Heart right ventricle (tissue), 16 donors: ENCODE measurements at regions not wholly inside any gene's neighbourhood (a gene's known extent, or its start where the extent isn't known, plus 50 kb on each side); places are given as distances from the start of the nearest gene placed in this dataset.

ENCODE experiments used
- ATAC-seq, 8 donors: fragments of 200-7000 bp; cut with Tn5 transposase; one replicate each; pipeline ENCODE4 v1.9.1; 2020; ENCODE audit warnings: mild to moderate bottlenecking in 8 of 8, moderate library complexity in 8 of 8, moderate number of reproducible peaks in 1 of 8
- DNase-seq, 2 donors: peaks; one replicate each; pipeline ENCODE4 v3.0.0-alpha.2; 2020
- H3K27ac ChIP-seq, 10 donors: fragments of 200-600 bp; sonication (generic) in 2 of 10; one replicate each; pipeline versions ENCODE4 v1.5.0 to v1.8.0; 2020 to 2022; ENCODE audit warnings: mild to moderate bottlenecking in 3 of 10
- H3K27me3 ChIP-seq, 7 donors: fragments of 200-600 bp; one replicate each; pipeline ENCODE4 v1.8.0; 2021 to 2022; ENCODE audit warnings: mild to moderate bottlenecking in 2 of 7
- H3K36me3 ChIP-seq, 9 donors: fragments of 200-600 bp; sonication (generic) in 1 of 9; one replicate each; pipeline versions ENCODE4 v1.5.0 to v1.8.0; 2020 to 2022; ENCODE audit warnings: mild to moderate bottlenecking in 2 of 9
- H3K4me1 ChIP-seq, 9 donors: fragments of 200-600 bp; sonication (generic) in 1 of 9; one replicate each; pipeline versions ENCODE4 v1.5.0 to v1.8.0; 2020 to 2022; ENCODE audit warnings: mild to moderate bottlenecking in 4 of 9
- H3K4me3 ChIP-seq, 10 donors: fragments of 200-600 bp; sonication (generic) in 2 of 10; one replicate each; pipeline versions ENCODE4 v1.5.0 to v1.8.0; 2020 to 2022; ENCODE audit warnings: mild to moderate bottlenecking in 7 of 10, moderate library complexity in 2 of 10
- H3K9me3 ChIP-seq, 11 donors: fragments of 200-600 bp in 10 of 11; sonication (generic) in 2 of 11; one replicate each; pipeline versions ENCODE4 v1.5.0 to v1.8.0; 2013 to 2022; ENCODE audit warnings: mild to moderate bottlenecking in 2 of 11, control low read depth in 1 of 11, moderate library complexity in 1 of 11
- WGBS, 2 donors: extraction: QIAGEN DNeasy Blood & Tissue Kit; methylation state at CpG; one replicate each; pipeline ENCODE4 v1.1.7; 2013; ENCODE audit warnings: inconsistent platforms in 1 of 2; 5-methylcytosine and 5-hydroxymethylcytosine counted together
- intact Hi-C, 10 donors: fragments of 100-400 bp; cut with DNase I; formaldehyde crosslinking; loops; one replicate each; pipeline versions ENCODE4 v1.11.1 to v1.14.2; 2022
- TF ChIP-seq, protein P1 (sequence below), 9 donors: fragments of 200-600 bp; sonication (generic) in 2 of 9; IDR thresholded peaks; one replicate each; pipeline versions ENCODE4 v1.5.0 to v1.8.0; 2021 to 2022; ENCODE audit warnings: antibody characterized with exemption in 9 of 9, mild to moderate bottlenecking in 5 of 9, moderate library complexity in 1 of 9
- donor health status: Arrhythmogenic right ventricular cardiomyopathy.
- donor health status: ischemic (EF 13 %, LVEDD 7.1; RV severe dilation, severe dysfunction).
- donor health status: healthy with polysubstance abuse.
- donor health status: DM: no; HTN: yes; CAD: no.
- donor health status: DM: no; HTN: no; CAD: no.
- donor health status: ischemic (EF 25% LVEDD 6.9; RV normal size, moderate dysfunction).
- donor health status: ischemic (EF 25% LVEDD 5.7; RV mildly dilated, moderate dysfunction).
- donor health status: healthy.
- donor health status: DM: yes; HTN: yes; CAD: no.
- donor health status: Ischemic cardiomyopathy.
- donor health status: ischemic (EF 35%, LVEDD 5.7; RV mildly dilated, moderate dysfunction).
- donor health status: nonischemic (EF 11% LVEDD 7.7; RV severe dilation, severe dysfunction).
- donor health status: DM: yes; HTN: yes; CAD: no.
- donor health status: PGD.
- donor health status: ischemic (EF 29% LVEDD 5.4; RV normal size, mild dysfunction).
- donor health status: nonischemic (EF 23%, LVEDD 6.1; RV moderate dilation, normal function).

DNA sequence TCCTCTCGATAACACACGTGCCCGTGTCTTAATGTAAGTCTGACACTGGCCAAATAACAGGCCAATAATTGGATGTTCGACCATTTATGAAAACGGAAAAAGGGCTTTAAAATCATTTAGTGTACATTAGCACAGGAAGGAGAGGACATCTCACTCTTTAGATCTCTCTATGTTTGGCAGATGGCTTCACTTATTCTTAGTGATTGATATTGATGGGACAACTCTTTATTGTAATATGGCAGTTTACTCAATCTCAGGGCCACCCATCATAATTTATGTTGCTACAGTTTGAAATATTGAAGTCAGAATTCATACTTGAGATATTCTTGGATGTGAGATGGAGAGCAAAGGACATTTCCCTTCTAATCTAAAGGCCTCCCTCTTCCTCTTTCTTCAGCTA lies 430.7 kb upstream of the ARGLU1 start:
- 91 to 92% methylated on average over 5 of the region's 5 CpGs for WGBS, 2 donors
- H3K27me3 ChIP-seq: no peaks in the 10 kb centered on the region
- no peaks in the 10 kb centered on the region for H3K36me3 ChIP-seq
- no peak overlapping the region for H3K4me3 ChIP-seq
- no peak for ATAC-seq
- TF ChIP-seq, protein P1, sequence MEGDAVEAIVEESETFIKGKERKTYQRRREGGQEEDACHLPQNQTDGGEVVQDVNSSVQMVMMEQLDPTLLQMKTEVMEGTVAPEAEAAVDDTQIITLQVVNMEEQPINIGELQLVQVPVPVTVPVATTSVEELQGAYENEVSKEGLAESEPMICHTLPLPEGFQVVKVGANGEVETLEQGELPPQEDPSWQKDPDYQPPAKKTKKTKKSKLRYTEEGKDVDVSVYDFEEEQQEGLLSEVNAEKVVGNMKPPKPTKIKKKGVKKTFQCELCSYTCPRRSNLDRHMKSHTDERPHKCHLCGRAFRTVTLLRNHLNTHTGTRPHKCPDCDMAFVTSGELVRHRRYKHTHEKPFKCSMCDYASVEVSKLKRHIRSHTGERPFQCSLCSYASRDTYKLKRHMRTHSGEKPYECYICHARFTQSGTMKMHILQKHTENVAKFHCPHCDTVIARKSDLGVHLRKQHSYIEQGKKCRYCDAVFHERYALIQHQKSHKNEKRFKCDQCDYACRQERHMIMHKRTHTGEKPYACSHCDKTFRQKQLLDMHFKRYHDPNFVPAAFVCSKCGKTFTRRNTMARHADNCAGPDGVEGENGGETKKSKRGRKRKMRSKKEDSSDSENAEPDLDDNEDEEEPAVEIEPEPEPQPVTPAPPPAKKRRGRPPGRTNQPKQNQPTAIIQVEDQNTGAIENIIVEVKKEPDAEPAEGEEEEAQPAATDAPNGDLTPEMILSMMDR (IDR thresholded peaks at IDR 0.05): no peak
- H3K4me1 ChIP-seq: no peaks in the 10 kb centered on the region
- intact Hi-C loops: no loop called here
- DNase-seq: no peak
- H3K27ac ChIP-seq: no peak overlapping the region
- H3K9me3 ChIP-seq: no peaks in the 10 kb centered on the region

DNA sequence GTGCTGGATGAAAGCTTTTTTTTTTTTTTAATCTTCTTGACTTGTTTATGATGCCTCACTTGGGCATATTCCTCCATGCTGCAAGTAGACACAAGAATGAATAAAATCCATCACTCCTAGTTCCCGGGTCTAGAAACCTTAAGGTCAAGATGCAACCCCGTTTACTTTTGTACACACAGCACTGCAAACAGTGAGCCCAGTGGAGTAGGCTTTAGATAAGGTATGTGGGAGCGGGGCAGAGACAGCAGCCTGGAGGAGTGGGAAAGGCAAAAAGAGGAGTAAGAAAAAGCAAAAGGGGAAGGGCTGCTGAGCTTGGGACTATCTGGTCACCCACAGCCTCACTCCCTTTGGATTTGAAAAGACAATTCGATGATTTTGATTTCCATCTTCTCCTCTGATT lies 429.8 kb upstream of the ARGLU1 start:
- TF ChIP-seq, protein P1 (IDR thresholded peaks at IDR 0.05): no peak
- DNase-seq (no peak), ATAC-seq (no peak)
- intact Hi-C loops: no loop called here
- 69 to 72% methylated on average over 4 of the region's 4 CpGs for WGBS, 2 donors
- no peaks in the 10 kb centered on the region for H3K27me3 ChIP-seq
- no peaks in the 10 kb centered on the region for H3K4me1 ChIP-seq
- no peaks in the 10 kb centered on the region for H3K9me3 ChIP-seq
- H3K27ac ChIP-seq: no peak overlapping the region
- H3K4me3 ChIP-seq: no peak overlapping the region
- H3K36me3 ChIP-seq: no peaks in the 10 kb centered on the region

DNA sequence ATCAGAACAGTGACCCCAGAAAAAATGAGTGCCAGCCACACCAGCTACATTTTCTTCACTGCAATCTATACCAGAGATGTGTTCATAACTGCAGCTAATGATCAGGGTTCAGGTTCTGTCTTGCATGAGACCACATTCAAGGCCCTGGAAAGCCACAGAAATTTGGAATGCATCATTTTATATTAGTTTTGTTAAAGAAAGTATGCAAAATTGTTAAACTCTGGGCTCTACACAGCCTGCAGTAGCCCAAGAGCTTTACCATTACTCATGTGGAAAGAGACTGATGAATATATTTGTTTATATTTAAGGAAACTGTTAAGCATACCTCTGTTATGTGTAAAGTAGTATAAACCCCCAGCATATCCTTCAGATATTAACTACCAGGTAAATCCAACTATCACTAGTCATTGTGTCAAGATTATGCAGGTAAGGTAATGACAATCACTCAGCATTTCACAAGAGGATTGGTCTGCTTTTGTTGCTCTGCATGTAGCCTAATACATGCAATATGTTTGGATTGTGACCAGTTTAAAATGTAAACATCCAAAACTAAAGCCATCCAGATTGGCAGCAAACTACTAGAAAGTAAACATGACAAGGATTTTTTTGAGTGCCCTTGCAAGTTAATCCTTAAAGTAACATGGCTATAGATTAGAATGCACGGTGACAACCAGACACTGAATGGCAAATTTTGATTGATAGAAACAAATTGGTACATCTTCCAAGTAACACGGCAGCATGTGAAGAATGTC lies 429.1 kb upstream of the ARGLU1 start:
- no peaks in the 10 kb centered on the region for H3K27me3 ChIP-seq
- DNase-seq: no peak
- no peak overlapping the region for H3K27ac ChIP-seq
- WGBS, 2 donors: 88 to 89% methylated on average over 2 of the region's 2 CpGs
- intact Hi-C loops: no loop called here
- TF ChIP-seq, protein P1 (IDR thresholded peaks at IDR 0.05): no peak
- H3K36me3 ChIP-seq: no peaks in the 10 kb centered on the region
- no peaks in the 10 kb centered on the region for H3K9me3 ChIP-seq
- ATAC-seq: no peak
- no peaks in the 10 kb centered on the region for H3K4me1 ChIP-seq
- no peak overlapping the region for H3K4me3 ChIP-seq

DNA sequence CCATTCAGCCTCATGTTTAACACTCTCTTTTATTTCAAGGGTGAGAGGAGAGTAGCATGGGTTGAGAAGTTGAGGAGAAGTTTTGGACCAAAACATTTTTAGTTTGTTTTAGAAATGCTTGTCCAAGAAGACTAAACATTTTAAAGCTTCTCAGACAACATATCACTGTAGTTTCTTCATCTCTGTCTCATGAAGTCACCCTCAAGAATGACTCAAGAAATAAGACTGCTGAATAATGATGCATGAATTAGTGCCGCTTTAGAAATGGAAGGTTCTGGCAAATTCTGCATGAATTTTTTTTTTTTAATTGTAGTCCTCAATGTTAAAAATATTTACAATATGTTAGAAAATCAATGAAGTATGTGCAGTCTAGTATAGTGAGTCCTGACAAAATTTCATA lies 422.7 kb upstream of the ARGLU1 start:
- H3K4me1 ChIP-seq: peaks cover 0 to 21% (median 4%) of the 10 kb centered on the region in 9 donors
- DNase-seq: no peak
- H3K27ac ChIP-seq: no peak overlapping the region
- WGBS, 2 donors: 92 to 96% methylated on average over 1 of the region's 1 CpG
- no peaks in the 10 kb centered on the region for H3K9me3 ChIP-seq
- ATAC-seq: no peak
- H3K36me3 ChIP-seq: no peaks in the 10 kb centered on the region
- TF ChIP-seq, protein P1 (IDR thresholded peaks at IDR 0.05): no peak
- no peak overlapping the region for H3K4me3 ChIP-seq
- intact Hi-C loops: no loop called here
- H3K27me3 ChIP-seq: no peaks in the 10 kb centered on the region
